ENCODE measurements at regions not wholly inside any gene's neighbourhood (a gene's known extent, or its start where the extent isn't known, plus 50 kb on each side); places are given as distances from the start of the nearest gene placed in this dataset.

DNA sequence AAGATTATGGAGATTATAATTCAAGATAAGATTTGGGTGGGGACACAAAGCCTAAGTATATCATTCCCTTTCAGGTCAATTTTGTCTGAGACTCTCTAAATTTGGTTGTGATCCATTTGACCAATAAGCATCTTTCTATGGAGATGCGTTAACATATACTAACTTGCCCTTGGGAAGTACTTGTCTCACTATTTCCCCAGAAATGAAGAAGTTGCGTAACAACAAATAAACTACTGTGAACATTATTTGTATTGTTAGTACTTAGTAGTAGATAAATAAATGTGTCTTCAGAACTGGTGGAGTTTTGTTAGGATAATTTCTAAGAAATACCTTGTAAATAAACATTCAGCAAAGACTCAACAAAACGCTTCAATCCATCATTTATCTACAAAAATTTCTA is 127.3 kb upstream of the LYZL2 start:
- H3K4me3 ChIP-seq (ENCODE audit: low read depth, low read length): no peak overlapping the region
- in situ Hi-C loops (cut with HindIII; ENCODE audit: low sequenced_read_pairs): no loop called here
- TF ChIP-seq, protein P1, sequence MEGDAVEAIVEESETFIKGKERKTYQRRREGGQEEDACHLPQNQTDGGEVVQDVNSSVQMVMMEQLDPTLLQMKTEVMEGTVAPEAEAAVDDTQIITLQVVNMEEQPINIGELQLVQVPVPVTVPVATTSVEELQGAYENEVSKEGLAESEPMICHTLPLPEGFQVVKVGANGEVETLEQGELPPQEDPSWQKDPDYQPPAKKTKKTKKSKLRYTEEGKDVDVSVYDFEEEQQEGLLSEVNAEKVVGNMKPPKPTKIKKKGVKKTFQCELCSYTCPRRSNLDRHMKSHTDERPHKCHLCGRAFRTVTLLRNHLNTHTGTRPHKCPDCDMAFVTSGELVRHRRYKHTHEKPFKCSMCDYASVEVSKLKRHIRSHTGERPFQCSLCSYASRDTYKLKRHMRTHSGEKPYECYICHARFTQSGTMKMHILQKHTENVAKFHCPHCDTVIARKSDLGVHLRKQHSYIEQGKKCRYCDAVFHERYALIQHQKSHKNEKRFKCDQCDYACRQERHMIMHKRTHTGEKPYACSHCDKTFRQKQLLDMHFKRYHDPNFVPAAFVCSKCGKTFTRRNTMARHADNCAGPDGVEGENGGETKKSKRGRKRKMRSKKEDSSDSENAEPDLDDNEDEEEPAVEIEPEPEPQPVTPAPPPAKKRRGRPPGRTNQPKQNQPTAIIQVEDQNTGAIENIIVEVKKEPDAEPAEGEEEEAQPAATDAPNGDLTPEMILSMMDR (IDR thresholded peaks at IDR 0.05; ENCODE audit: low read depth, low read length): no peak
- no peak for DNase-seq (ENCODE audit: low read depth, low spot score)

DNA sequence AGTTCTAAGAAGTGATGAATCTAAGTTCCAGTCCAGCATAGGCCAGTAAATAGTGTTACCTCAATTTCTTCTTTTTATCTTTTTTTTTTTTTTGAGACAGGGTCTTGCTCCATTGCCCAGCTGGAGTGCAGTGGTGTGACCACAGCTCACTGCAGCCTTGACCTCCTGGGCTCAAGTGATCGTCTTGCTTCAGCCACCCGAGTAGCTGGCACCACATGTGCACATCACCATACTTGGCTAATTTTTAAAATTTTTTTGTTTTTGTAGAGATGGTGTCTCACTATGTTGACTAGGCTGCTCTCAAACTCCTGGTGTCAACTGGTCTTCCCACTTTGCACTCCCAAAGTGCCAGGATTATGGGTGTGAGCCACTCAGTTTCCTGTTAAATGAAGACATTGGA is 126.6 kb upstream of the LYZL2 start:
- TF ChIP-seq, protein P1 (IDR thresholded peaks at IDR 0.05; ENCODE audit: low read depth, low read length): no peak
- in situ Hi-C loops (cut with HindIII; ENCODE audit: low sequenced_read_pairs): no loop called here
- no peak overlapping the region for H3K4me3 ChIP-seq (ENCODE audit: low read depth, low read length)
- no peak for DNase-seq (ENCODE audit: low read depth, low spot score)

DNA sequence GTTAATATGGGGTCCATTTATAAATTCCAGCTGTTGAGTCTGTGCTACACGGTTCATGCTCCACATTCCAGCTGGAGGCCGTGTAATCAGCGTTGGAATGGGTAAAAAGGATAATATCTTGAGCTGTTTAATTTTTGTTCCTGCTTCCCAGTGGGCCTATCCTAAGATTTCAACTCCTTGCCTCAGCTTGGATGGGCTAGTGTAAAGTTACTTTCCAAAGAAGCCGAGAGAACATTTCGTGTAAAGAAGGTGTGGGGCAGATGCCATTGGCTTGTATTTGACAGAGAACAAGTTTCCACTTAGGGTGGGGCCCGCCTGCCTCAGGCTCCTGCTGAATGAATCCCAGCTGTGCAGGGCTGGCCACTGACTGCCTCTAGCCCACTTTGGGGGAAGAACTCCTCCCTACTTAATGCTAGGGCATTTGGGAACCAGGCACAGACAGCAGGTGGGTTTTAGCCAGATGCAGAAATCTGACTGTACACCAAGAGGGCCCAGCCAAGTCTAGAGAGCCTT is 125.9 kb upstream of the LYZL2 start:
- DNase-seq (ENCODE audit: low read depth, low spot score): no peak
- TF ChIP-seq, protein P1 (IDR thresholded peaks at IDR 0.05; ENCODE audit: low read depth, low read length): no peak
- H3K4me3 ChIP-seq (ENCODE audit: low read depth, low read length): no peak overlapping the region
- in situ Hi-C loops (cut with HindIII; ENCODE audit: low sequenced_read_pairs): no loop called here

DNA sequence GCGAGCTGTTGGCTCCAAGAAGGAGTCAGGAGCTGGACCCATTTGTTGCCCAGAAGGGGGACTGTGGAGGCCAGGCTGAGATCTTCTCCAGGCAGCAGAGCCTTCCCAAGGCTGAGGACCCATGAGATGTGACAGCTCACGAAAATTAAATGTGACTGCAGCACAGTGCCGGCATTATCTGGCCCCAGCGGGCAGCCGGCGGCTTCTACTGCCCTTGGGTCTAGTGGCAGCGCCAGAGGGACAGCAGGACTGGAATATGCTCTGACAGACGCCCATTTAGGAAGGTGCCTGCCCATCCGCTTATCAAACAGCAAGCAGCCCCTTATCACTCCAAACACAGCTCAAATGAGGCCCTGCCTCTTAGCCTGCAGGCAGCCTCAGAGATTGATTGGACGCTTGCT is 122.9 kb upstream of the LYZL2 start:
- DNase-seq (ENCODE audit: low read depth, low spot score): no peak
- in situ Hi-C loops (cut with HindIII; ENCODE audit: low sequenced_read_pairs): no loop called here
- no peak overlapping the region for H3K4me3 ChIP-seq (ENCODE audit: low read depth, low read length)
- TF ChIP-seq, protein P1 (IDR thresholded peaks at IDR 0.05; ENCODE audit: low read depth, low read length): no peak

DNA sequence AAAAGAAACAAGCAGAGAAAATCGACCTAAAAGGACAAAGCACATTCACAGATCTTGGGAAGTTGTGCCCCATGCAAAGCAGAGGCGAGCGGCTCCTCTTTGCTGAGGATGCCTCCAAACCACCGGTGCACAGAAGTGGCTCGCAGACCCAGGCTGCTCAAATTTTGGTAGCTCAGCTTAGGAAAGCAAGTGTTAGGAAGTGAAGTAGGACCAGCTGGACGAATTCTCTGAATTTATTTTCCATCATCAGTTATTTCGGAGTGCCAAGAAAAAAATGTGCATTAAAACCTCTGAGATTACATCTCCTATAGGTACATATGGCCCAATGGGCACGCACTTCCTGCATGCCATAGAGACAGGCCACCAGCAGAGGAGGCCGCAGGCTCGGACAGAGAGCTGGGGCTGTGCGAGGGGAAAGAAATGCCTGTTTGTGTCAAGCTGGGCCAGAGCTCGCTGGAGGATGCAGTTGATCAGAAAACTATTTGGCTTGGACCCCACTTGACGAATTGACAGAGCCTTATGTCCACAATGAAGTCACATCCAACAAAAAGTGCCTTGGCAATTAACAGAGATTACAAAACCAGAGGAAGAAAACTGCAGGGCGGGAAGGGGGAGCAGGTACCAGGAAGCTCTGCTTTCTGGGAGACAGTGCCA is 122.3 kb upstream of the LYZL2 start:
- TF ChIP-seq, protein P1 (IDR thresholded peaks at IDR 0.05; ENCODE audit: low read depth, low read length): peak; percentile 93
- no peak overlapping the region for H3K4me3 ChIP-seq (ENCODE audit: low read depth, low read length)
- DNase-seq (ENCODE audit: low read depth, low spot score): peak; percentile 72
- in situ Hi-C loops (cut with HindIII; ENCODE audit: low sequenced_read_pairs): no loop called here

DNA sequence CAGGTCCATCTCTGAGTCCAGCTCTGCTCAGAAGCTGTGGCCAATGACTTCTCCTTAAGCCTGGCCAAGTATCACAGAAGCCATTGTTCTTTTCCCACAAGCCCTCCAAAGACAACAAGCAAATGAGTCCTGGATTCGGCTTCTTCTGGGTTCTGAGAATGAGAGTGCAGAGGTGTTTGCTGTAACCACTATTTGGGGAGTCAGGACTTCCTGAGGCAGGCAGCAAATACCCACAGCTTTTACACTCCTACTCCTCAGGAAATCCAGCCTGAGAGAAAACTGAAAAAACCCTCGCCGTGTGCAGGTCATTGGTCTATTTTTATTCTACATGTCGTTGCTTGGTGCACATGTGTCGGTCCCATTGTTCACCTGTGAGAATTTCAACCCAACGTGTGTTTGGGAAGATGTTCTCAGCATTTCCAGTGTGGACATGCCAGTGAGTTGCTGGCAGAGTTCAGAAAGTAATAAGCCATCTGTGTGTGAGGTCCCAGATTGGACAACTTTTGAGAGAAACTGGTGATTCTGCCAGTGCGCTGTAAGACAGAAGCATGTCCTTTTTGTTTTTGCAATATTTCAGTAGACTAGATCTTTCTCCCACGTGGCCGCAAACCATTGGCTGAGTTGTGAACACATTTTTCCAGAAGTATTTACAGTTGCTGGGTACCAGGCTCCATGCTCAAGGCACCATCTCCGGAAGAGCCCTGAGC is 121.6 kb upstream of the LYZL2 start:
- DNase-seq (ENCODE audit: low read depth, low spot score): no peak
- no peak overlapping the region for H3K4me3 ChIP-seq (ENCODE audit: low read depth, low read length)
- TF ChIP-seq, protein P1 (IDR thresholded peaks at IDR 0.05; ENCODE audit: low read depth, low read length): no peak
- in situ Hi-C loops (cut with HindIII; ENCODE audit: low sequenced_read_pairs): no loop called here

Data from astrocyte of the spinal cord (primary cell).